A549 (cell line): ENCODE measurements at regions not wholly inside any gene's neighbourhood (a gene's known extent, or its start where the extent isn't known, plus 50 kb on each side); places are given as distances from the start of the nearest gene placed in this dataset.
"Not testable (repeated sequence)": the region's sequence is repeated elsewhere in the genome, so short reads cannot be mapped to it uniquely, and the experiment has no call there.

ENCODE experiments used
- ATAC-seq, 2 experiments: fragments of 200-7000 bp in 1 of 2; fragments of >200 bp in 1 of 2; cut with Nextera tagmentation in 1 of 2; cut with Tn5 transposase in 1 of 2; 3 replicates each; pipeline versions ENCODE4 v1.8.0 to v1.9.1; 2018 to 2020; ENCODE audit warnings: mild to moderate bottlenecking in 1 of 2, moderate library complexity in 1 of 2
- CTCF ChIA-PET: fragments of 300-600 bp; sonication (Branson Sonifier 250); formaldehyde crosslinking; extraction: SDS; loops from one replicate; lab custom pipeline; 2021; ENCODE audit warnings: antibody characterized with exemption, inconsistent platforms; lab: Yijun Ruan, JAX
- POLR2A ChIA-PET: fragments of 350-600 bp; formaldehyde crosslinking; extraction: SDS; loops from one replicate; lab custom pipeline; 2021; ENCODE audit warnings: antibody characterized with exemption, inconsistent platforms; lab: Yijun Ruan, JAX
- DNase-seq, 2 experiments: peaks; one replicate each; pipeline versions ENCODE4 v3.0.0 to v3.0.0-alpha.2; 2011 to 2016; ENCODE audit warnings: low read depth in 1 of 2, low spot score in 1 of 2
- FAIRE-seq: peaks from 2 replicates; lab custom pipeline; 2011; peaks lifted over from hg19 to GRCh38; lab: Jason Lieb, UNC
- H3K27ac ChIP-seq, 2 experiments: fragments of >200 bp; sonication (Bioruptor Twin); formaldehyde crosslinking; 3 replicates each; pipeline ENCODE4 v1.5.1; 2016 to 2017
- H3K4me1 ChIP-seq: fragments of >200 bp; sonication (Bioruptor Twin); formaldehyde crosslinking; 3 replicates; pipeline ENCODE4 v1.6.1; 2016
- H3K4me2 ChIP-seq: fragments of >200 bp; sonication (Bioruptor Twin); formaldehyde crosslinking; 3 replicates; pipeline ENCODE4 v1.6.1; 2016
- H3K4me3 ChIP-seq: fragments of >200 bp; sonication (Bioruptor Twin); formaldehyde crosslinking; 3 replicates; pipeline ENCODE4 v1.5.1; 2016
- H3K9me3 ChIP-seq: fragments of >200 bp; sonication (Bioruptor Twin); formaldehyde crosslinking; 3 replicates; pipeline ENCODE4 v1.6.1; 2016
- BHLHE40 ChIP-seq: IDR thresholded peaks from 2 replicates; pipeline ENCODE4 v1.6.1; 2012; ENCODE audit warnings: low read depth, low read length, inconsistent platforms
- CBX2 ChIP-seq: fragments of 200-600 bp; sonication (generic); IDR thresholded peaks from 2 replicates; pipeline ENCODE4 v1.6.1; 2016; ENCODE audit warnings: low read depth, mild to moderate bottlenecking, borderline replicate concordance
- CBX8 ChIP-seq: fragments of 200-600 bp; sonication (generic); IDR thresholded peaks from 2 replicates; pipeline ENCODE4 v1.6.1; 2016
- CHD2 ChIP-seq: fragments of 150-350 bp; IDR thresholded peaks from 2 replicates; pipeline ENCODE4 v1.6.1; 2014; ENCODE audit warnings: low read length; ENCODE audit not compliant: partially characterized antibody
- EHF ChIP-seq: fragments of 250-450 bp; sonication (Bioruptor Pico); IDR thresholded peaks from 2 replicates; pipeline ENCODE4 v1.5.0; 2020; ENCODE audit warnings: mild to moderate bottlenecking
- EHMT2 ChIP-seq: fragments of 200-600 bp; sonication (generic); IDR thresholded peaks from 2 replicates; pipeline ENCODE4 v1.6.1; 2016; ENCODE audit warnings: antibody characterized with exemption, low read depth, mild to moderate bottlenecking, moderate library complexity
- ELK1 ChIP-seq: fragments of 150-350 bp; IDR thresholded peaks from 2 replicates; pipeline ENCODE4 v1.6.1; 2014; ENCODE audit warnings: low read depth, mild to moderate bottlenecking, low read length
- EP300 ChIP-seq, 2 experiments: fragments of >200 bp; sonication (Bioruptor Twin); formaldehyde crosslinking; IDR thresholded peaks; 2 replicates in 1 of 2; 3 replicates in 1 of 2; pipeline ENCODE4 v1.6.1; 2016 to 2017
- ESRRA ChIP-seq: fragments of 150-350 bp; IDR thresholded peaks from 2 replicates; pipeline ENCODE4 v1.6.1; 2014; ENCODE audit warnings: mild to moderate bottlenecking, low read length, borderline replicate concordance
- FOXS1 ChIP-seq: fragments of 250-450 bp; sonication (Bioruptor Pico); IDR thresholded peaks from 2 replicates; pipeline ENCODE4 v1.5.0; 2020; ENCODE audit warnings: mild to moderate bottlenecking, moderate library complexity
- HDAC2 ChIP-seq: fragments of 200-600 bp; sonication (generic); IDR thresholded peaks from 2 replicates; pipeline ENCODE4 v1.6.1; 2016
- HOXB13 ChIP-seq: fragments of 250-450 bp; sonication (Bioruptor Pico); IDR thresholded peaks from 2 replicates; pipeline ENCODE4 v1.5.0; 2020; ENCODE audit warnings: low read depth, mild to moderate bottlenecking, moderate library complexity
- JUNB ChIP-seq: fragments of >200 bp; sonication (Bioruptor Twin); formaldehyde crosslinking; IDR thresholded peaks from 2 replicates; pipeline ENCODE4 v1.6.1; 2016
- KDM5A ChIP-seq: fragments of 200-600 bp; sonication (generic); IDR thresholded peaks from 2 replicates; pipeline ENCODE4 v1.6.1; 2016; ENCODE audit warnings: antibody characterized with exemption, mild to moderate bottlenecking
- MYC ChIP-seq: IDR thresholded peaks from 2 replicates; pipeline ENCODE4 v1.6.1; 2012; ENCODE audit warnings: mild to moderate bottlenecking, inconsistent platforms, low read length, improper control_type of control experiment, borderline replicate concordance
- NFE2L2 ChIP-seq: fragments of 150-350 bp; conservative IDR thresholded peaks from 2 replicates; pipeline ENCODE4 v1.6.1; 2014; ENCODE audit warnings: low read length
- NR3C1 ChIP-seq: fragments of >200 bp; sonication (Bioruptor Twin); formaldehyde crosslinking; IDR thresholded peaks from 3 replicates; pipeline ENCODE4 v1.6.1; 2017
- POLR2A ChIP-seq: IDR thresholded peaks from 2 replicates; pipeline ENCODE4 v1.6.1; 2012; ENCODE audit warnings: mild to moderate bottlenecking, low read length
- RCOR1 ChIP-seq: fragments of 150-350 bp; IDR thresholded peaks from 2 replicates; pipeline ENCODE4 v1.6.1; 2014; ENCODE audit warnings: antibody characterized with exemption, low read length, low read depth
- SMC3 ChIP-seq: fragments of >200 bp; sonication (Bioruptor Twin); formaldehyde crosslinking; IDR thresholded peaks from 3 replicates; pipeline ENCODE4 v1.6.1; 2018; ENCODE audit warnings: inconsistent platforms
- TP53 ChIP-seq: fragments of 250-450 bp; sonication (Bioruptor Pico); IDR thresholded peaks from 2 replicates; pipeline ENCODE4 v1.5.0; 2021; ENCODE audit warnings: mild to moderate bottlenecking, moderate library complexity
- ZFP36 ChIP-seq: fragments of 450-650 bp; IDR thresholded peaks from 2 replicates; pipeline ENCODE4 v1.6.1; 2014; ENCODE audit warnings: borderline replicate concordance; ENCODE audit not compliant: partially characterized antibody
- ZNF302 ChIP-seq: fragments of 250-450 bp; sonication (Bioruptor Pico); IDR thresholded peaks from 2 replicates; pipeline ENCODE4 v1.9.0; 2021; ENCODE audit warnings: inconsistent platforms, mild to moderate bottlenecking, moderate library complexity
- WGBS: methylation state at CpG from one replicate; pipeline ENCODE4 v1.1.6; 2017; ENCODE audit errors: missing lambda C conversion rate; 5-methylcytosine and 5-hydroxymethylcytosine counted together
- TF ChIP-seq, protein P1 (sequence below): fragments of 450-650 bp; IDR thresholded peaks from 2 replicates; pipeline ENCODE4 v1.6.1; 2014; ENCODE audit warnings: antibody characterized with exemption

DNA sequence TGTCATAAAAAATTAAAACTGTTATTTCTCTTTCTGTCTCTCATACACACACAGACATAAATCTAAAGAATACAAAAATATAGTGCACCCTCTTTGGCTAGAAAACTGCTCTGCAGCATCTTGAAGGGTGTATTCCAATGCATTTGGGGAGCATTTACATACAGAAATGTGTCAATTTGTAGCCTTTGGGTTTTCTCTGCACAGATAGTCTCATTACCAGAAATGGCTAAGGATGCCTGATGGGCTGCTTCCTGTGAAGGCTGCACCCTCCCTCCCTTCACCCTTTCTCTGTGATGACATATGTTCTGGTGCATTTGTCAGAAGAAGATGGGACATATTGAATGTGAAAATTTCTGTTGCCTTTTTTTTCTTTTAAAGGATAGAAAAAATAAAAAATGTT lies 1239.3 kb downstream of the CDH11 start:
- Histone ChIP-seq H3K27ac (no peak overlapping the region), H3K4me1 (no peaks in the 10 kb centered on the region), H3K4me3 (no peak overlapping the region), H3K9me3 (no peaks in the 10 kb centered on the region), H3K4me2 (no peak overlapping the region)
- ATAC-seq: no peak
- TF ChIP-seq, protein P1, sequence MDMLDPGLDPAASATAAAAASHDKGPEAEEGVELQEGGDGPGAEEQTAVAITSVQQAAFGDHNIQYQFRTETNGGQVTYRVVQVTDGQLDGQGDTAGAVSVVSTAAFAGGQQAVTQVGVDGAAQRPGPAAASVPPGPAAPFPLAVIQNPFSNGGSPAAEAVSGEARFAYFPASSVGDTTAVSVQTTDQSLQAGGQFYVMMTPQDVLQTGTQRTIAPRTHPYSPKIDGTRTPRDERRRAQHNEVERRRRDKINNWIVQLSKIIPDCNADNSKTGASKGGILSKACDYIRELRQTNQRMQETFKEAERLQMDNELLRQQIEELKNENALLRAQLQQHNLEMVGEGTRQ: no peak
- TF ChIP-seq MYC (no peak), BHLHE40 (no peak), CBX8 (no peak), ZFP36 (no peak), CBX2 (no peak), ELK1 (no peak), HOXB13 (CRISPR knock-in tag) (no peak)
- ChIA-PET POLR2A (no interaction called here), CTCF (no interaction called here)
- FAIRE-seq: no peak
- DNase-seq: no peak

DNA sequence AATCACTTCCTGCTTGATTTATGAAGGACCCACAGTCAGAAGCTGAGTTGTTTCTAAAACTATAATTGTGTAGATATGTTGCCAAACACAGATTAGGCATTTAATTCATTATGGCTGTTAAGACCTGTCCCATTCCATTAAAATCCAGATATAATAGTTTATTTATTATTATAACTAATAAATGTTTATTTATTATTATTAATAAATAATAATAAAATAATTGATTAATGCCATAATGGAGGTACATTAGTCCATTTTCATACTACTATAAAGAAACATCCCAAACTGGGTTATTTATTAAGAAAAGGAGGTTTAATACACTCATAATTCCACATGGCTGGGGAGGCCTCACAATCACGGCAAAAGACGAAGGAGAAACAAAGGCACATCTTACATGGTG lies 1240.9 kb downstream of the CDH11 start:
- 97% methylated on average over 2 of the region's 2 CpGs for WGBS
- Histone ChIP-seq H3K27ac (no peak overlapping the region), H3K9me3 (no peaks in the 10 kb centered on the region), H3K4me1 (no peaks in the 10 kb centered on the region), H3K4me2 (no peak overlapping the region), H3K4me3 (no peak overlapping the region)
- ATAC-seq: no peak
- FAIRE-seq: no peak
- CTCF ChIA-PET: interaction anchor here (1.3 kb wide), 1 partner anchor 419 kb away, joined by 3 read pairs; no protein-coding TSS in a partner anchor
- TF ChIP-seq, protein P1: no peak
- TF ChIP-seq EP300 (IDR thresholded peaks at IDR 0.05): no peak
- no peak for DNase-seq
- POLR2A ChIA-PET: no interaction called here

DNA sequence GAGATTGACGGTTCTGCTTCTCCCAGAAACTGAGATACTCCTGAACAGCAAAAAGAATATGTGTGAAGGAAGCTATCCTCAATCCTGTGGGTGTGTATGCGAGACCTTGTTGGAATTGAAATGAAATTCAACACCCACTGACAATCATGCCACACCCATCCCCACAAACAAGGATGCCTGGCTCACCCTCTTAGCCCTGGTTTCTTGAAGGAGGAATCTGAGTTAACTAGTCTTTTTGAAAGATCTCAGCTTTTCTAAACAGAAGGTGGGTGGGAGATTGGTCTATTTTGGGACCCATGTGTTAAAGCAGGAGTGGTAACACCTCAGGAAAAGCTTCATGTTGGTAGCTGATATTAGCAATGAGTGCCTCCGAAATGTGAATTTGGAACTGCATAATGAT lies 1244.5 kb downstream of the CDH11 start:
- CTCF ChIA-PET: no interaction called here
- DNase-seq (no peak), FAIRE-seq (no peak), ATAC-seq (no peak)
- WGBS: 4% methylated on average over 3 of the region's 3 CpGs
- no peaks in the 10 kb centered on the region for H3K4me1 ChIP-seq
- POLR2A ChIA-PET: no interaction called here
- TF ChIP-seq KDM5A (no peak), HOXB13 (CRISPR knock-in tag) (no peak), ZNF302 (no peak), POLR2A (no peak), TP53 (CRISPR knock-in tag) (no peak), HDAC2 (no peak), SMC3 (no peak), ELK1 (no peak), RCOR1 (no peak)
- H3K27ac ChIP-seq: no peak overlapping the region
- H3K9me3 ChIP-seq: no peaks in the 10 kb centered on the region
- H3K4me3 ChIP-seq: no peak overlapping the region
- no peak overlapping the region for H3K4me2 ChIP-seq

- ChIA-PET CTCF (no interaction called here), POLR2A (no interaction called here)
- no peak for TF ChIP-seq RCOR1
- no peak for TF ChIP-seq FOXS1 (CRISPR knock-in tag)
- no peak for TF ChIP-seq JUNB
- TF ChIP-seq SMC3: no peak
- TF ChIP-seq NR3C1: no peak
- no peak for TF ChIP-seq EHF (CRISPR knock-in tag)
- TF ChIP-seq MYC: no peak
- no peak for TF ChIP-seq CHD2
- no peak for TF ChIP-seq TP53 (CRISPR knock-in tag)
- no peak for TF ChIP-seq ESRRA
- TF ChIP-seq EHMT2: no peak
- no peak for TF ChIP-seq NFE2L2
- no peak for TF ChIP-seq BHLHE40
- Histone ChIP-seq H3K4me3 (no peak overlapping the region), H3K9me3 (no peaks in the 10 kb centered on the region), H3K27ac (no peak overlapping the region), H3K4me2 (no peak overlapping the region), H3K4me1 (no peaks in the 10 kb centered on the region)
- no peak for DNase-seq
- ATAC-seq: no peak
- FAIRE-seq: no peak
These were observed 1245.8 kb downstream of the CDH11 start for GRCh38 chr16:63876103-63876502.

DNA sequence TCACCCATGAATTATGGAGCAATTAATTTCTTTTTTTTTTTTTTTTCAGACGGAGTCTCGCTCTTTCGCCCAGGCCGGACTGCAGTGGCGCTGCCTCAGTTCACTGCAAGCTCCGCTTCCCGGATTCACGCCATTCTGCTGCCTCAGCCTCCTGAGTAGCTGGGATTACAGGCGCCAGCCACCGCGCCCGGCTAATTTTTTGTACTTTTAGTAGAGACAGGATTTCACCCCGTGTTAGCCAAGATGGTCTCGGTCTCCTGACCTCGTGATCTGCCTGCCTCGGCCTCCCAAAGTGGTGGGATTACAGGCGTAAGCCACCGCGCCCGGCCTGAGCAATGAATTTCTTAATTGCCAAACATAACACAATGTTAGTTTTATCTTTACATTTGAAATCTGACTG lies 1261.2 kb downstream of the CDH11 start:
- 60% methylated on average over 20 of the region's 20 CpGs for WGBS
- CTCF ChIA-PET, POLR2A ChIA-PET, DNase-seq, ATAC-seq, H3K9me3 ChIP-seq, H3K4me3 ChIP-seq, FAIRE-seq, H3K4me2 ChIP-seq, H3K27ac ChIP-seq, H3K4me1 ChIP-seq: not testable (repeated sequence)
